ENCODE measurements at regions not wholly inside any gene's neighbourhood (a gene's known extent, or its start where the extent isn't known, plus 50 kb on each side); places are given as distances from the start of the nearest gene placed in this dataset.

- TF ChIP-seq CTCF (IDR thresholded peaks at IDR 0.05) = no peak
- no peak for TF ChIP-seq POLR2A (IDR thresholded peaks at IDR 0.05)
These were observed 371.4 kb upstream of the CNTN4 start for GRCh38 chr3:1727242-1727641.

Data from right lobe of liver (tissue), 4 donors.